ENCODE measurements at regions not wholly inside any gene's neighbourhood (a gene's known extent, or its start where the extent isn't known, plus 50 kb on each side); places are given as distances from the start of the nearest gene placed in this dataset.
"Not testable (repeated sequence)": the region's sequence is repeated elsewhere in the genome, so short reads cannot be mapped to it uniquely, and the experiment has no call there.

GRCh38 chr18:51337406-51337805 lies 139.9 kb upstream of the MEX3C start:
- DNase-seq = no peak

GRCh38 chr18:51339856-51340255 lies 142.4 kb upstream of the MEX3C start:
- DNase-seq = no peak

- no peak for DNase-seq
Observed at GRCh38 chr18:51340332-51340731, 142.9 kb upstream of the MEX3C start.

GRCh38 chr18:51342815-51343214 lies 145.3 kb upstream of the MEX3C start:
- DNase-seq = no peak

GRCh38 chr18:51345848-51346391 lies 148.4 kb upstream of the MEX3C start:
- no peak for DNase-seq

GRCh38 chr18:51346404-51346803 lies 148.9 kb upstream of the MEX3C start:
- no peak for DNase-seq

- no peak for DNase-seq
Observed at GRCh38 chr18:51350081-51350480, 152.6 kb upstream of the MEX3C start.

- no peak for DNase-seq
Observed at GRCh38 chr18:51355841-51356240, 158.4 kb upstream of the MEX3C start.

GRCh38 chr18:51360301-51360700 lies 162.8 kb upstream of the MEX3C start:
- DNase-seq = not testable (repeated sequence)

GRCh38 chr18:51361130-51361860 lies 163.8 kb upstream of the MEX3C start:
- no peak for DNase-seq

GRCh38 chr18:51363384-51363783 lies 165.9 kb upstream of the MEX3C start:
- DNase-seq = no peak

GRCh38 chr18:51370996-51371395 lies 173.5 kb upstream of the MEX3C start:
- no peak for DNase-seq

- no peak for DNase-seq
Observed at GRCh38 chr18:51371929-51372328, 174.4 kb upstream of the MEX3C start.

GRCh38 chr18:51382081-51382480 lies 184.6 kb upstream of the MEX3C start:
- no peak for DNase-seq

- DNase-seq = no peak
Observed at GRCh38 chr18:51383116-51383515, 185.6 kb upstream of the MEX3C start.

GRCh38 chr18:51383711-51384110 lies 186.2 kb upstream of the MEX3C start:
- no peak for DNase-seq

- DNase-seq = no peak
Observed at GRCh38 chr18:51385270-51385669, 187.8 kb upstream of the MEX3C start.

- DNase-seq = no peak
Observed at GRCh38 chr18:51390702-51391101, 193.2 kb upstream of the MEX3C start.

GRCh38 chr18:51391215-51391614 lies 193.7 kb upstream of the MEX3C start:
- DNase-seq = no peak

- DNase-seq = no peak
Observed at GRCh38 chr18:51391731-51392130, 194.2 kb upstream of the MEX3C start.

- DNase-seq = no peak
Observed at GRCh38 chr18:51397347-51397962, 200.0 kb upstream of the MEX3C start.

GRCh38 chr18:51398104-51398503 lies 200.6 kb upstream of the MEX3C start:
- DNase-seq = no peak

GRCh38 chr18:51399491-51400122 lies 202.1 kb upstream of the MEX3C start:
- no peak for DNase-seq

- no peak for DNase-seq
Observed at GRCh38 chr18:51400721-51401120, 203.2 kb upstream of the MEX3C start.

All from activated CD8-positive, alpha-beta memory T cell treated with anti-CD3 and anti-CD28 coated beads for 24 hours (primary cell).